ENCODE measurements at regions not wholly inside any gene's neighbourhood (a gene's known extent, or its start where the extent isn't known, plus 50 kb on each side); places are given as distances from the start of the nearest gene placed in this dataset.

DNA sequence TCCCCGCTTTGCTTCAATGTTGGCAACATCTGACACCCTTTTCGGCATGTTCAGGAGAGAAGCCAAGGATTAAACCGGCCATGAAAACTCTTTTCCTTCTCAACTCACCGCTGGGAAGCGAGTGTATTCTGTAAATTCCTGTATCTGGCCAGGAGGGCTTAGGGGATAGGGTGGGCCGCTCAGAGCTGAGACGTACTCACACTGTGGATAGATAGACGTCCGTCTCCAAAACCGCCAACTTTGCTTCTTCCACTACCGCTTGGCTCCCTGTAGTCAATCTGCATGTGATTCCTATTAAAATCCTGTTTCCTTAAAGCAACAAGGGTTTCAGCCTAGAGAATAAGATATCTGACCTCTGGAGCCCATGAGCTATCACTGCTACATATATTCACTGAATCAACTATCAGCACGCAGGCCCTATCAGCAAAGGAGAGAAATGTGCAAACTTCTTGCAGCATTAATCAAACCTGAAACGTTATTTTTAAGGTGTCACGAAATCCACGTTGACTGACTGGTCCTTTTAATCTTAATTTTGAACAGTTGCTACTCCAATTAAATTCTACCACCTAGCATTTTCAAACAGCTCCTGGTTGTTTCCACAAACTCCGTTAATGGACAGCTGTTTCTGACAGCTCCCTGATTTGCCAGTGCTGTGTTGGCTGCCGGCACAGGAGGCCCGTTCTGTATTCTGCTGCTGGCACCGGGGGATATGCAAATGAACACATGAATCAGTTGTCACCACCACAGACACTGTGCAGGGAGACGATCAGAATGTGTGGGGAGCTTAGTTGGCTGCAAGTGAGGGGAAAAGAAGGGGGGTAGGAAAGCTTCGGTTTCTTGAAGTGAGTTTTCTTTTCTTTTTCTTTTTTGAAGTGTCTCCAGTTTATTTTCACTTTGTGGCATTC is 438.9 kb upstream of the ARRDC4 start:
- H3K9ac ChIP-seq (ENCODE audit: low read depth, low read length) = no peak overlapping the region
- H3K4me2 ChIP-seq (ENCODE audit: low read depth, low read length) = no peak overlapping the region
- no peaks in the 10 kb centered on the region for H3K4me1 ChIP-seq (ENCODE audit: control insufficient read depth, insufficient read depth, low read length)
- in situ Hi-C loops (cut with MboI; ENCODE audit: low sequenced_read_pairs) = no loop called here
- no peak overlapping the region for H3K56ac ChIP-seq (ENCODE audit: extremely low read depth, insufficient read depth, low read length)
- H3K27me3 ChIP-seq (ENCODE audit: control insufficient read depth, insufficient read depth, low read length) = no peaks in the 10 kb centered on the region
- no peak overlapping the region for H4K5ac ChIP-seq (ENCODE audit: low read depth, low read length)
- no peak overlapping the region for H2BK20ac ChIP-seq (ENCODE audit: low read depth, low read length)
- no TSS peak for BruUV-seq (replicated peaks)
- ChIA-PET POLR2A (ENCODE audit: unreplicated experiment) (no interaction called here), CTCF (no interaction called here)
- no peak overlapping the region for H2AK9ac ChIP-seq (replicated peaks; ENCODE audit: low read depth, low read length, poor library complexity)
- 30% methylated on average over 4 of the region's 21 CpGs; no CpG with 5 or more reads in 1 of the 2 experiments for WGBS, 2 experiments (ENCODE audit: extremely low coverage in 2 of 2, insufficient read length in 1 of 2)
- no peak overlapping the region for H2AFZ ChIP-seq (replicated peaks; ENCODE audit: low read length, poor library complexity)
- H4K20me1 ChIP-seq (ENCODE audit: insufficient read depth, low read length) = no peaks in the 10 kb centered on the region
- H3K9me1 ChIP-seq (ENCODE audit: insufficient read depth, low read length) = no peaks in the 10 kb centered on the region
- ATAC-seq (ENCODE audit: low read depth) (no peak), DNase-seq (no peak)
- H3K23ac ChIP-seq (ENCODE audit: low read depth, low read length) = no peak overlapping the region
- H3K27ac ChIP-seq (ENCODE audit: insufficient read depth, low read length) = no peak overlapping the region
- H2BK120ac ChIP-seq (ENCODE audit: low read depth, low read length) = no peak overlapping the region
- no peak overlapping the region for H4K8ac ChIP-seq (ENCODE audit: low read depth in 2 of 2, low read length in 2 of 2)
- H4K91ac ChIP-seq (ENCODE audit: insufficient read depth, low read depth, low read length) = no peak overlapping the region
- H3K4ac ChIP-seq (ENCODE audit: low read depth, low read length) = no peak overlapping the region
- no peak overlapping the region for H3K18ac ChIP-seq (ENCODE audit: low read depth, low read length)
- intact Hi-C loops (cut with micrococcal nuclease) = no loop called here
- H2AK5ac ChIP-seq (ENCODE audit: low read depth, low read length) = no peak overlapping the region
- peaks cover 21% of the 10 kb centered on the region for H3K9me3 ChIP-seq (ENCODE audit: control insufficient read depth, insufficient read depth, low read length)
- no peak overlapping the region for H3K4me3 ChIP-seq (ENCODE audit: insufficient read depth, low read depth, low read length)
- dilution Hi-C loops (cut with HindIII; ENCODE audit: low sequenced_read_pairs, unreplicated experiment) = no loop called here
- no peak overlapping the region for H3K14ac ChIP-seq (replicated peaks; ENCODE audit: low read depth, low read length)
- TF ChIP-seq MXI1 (IDR thresholded peaks at IDR 0.05; ENCODE audit: borderline replicate concordance, low read depth, low read length) = no peak
- no peak for TF ChIP-seq RAD21 (IDR thresholded peaks at IDR 0.05; ENCODE audit: low read length)
- no peak for TF ChIP-seq CEBPB (IDR thresholded peaks at IDR 0.05; ENCODE audit: low read depth, low read length)
- no peak for TF ChIP-seq MAZ (IDR thresholded peaks at IDR 0.05; ENCODE audit: borderline replicate concordance, low read depth, low read length)
- TF ChIP-seq, protein P1, sequence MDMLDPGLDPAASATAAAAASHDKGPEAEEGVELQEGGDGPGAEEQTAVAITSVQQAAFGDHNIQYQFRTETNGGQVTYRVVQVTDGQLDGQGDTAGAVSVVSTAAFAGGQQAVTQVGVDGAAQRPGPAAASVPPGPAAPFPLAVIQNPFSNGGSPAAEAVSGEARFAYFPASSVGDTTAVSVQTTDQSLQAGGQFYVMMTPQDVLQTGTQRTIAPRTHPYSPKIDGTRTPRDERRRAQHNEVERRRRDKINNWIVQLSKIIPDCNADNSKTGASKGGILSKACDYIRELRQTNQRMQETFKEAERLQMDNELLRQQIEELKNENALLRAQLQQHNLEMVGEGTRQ (IDR thresholded peaks at IDR 0.05; ENCODE audit: low read depth, low read length) = no peak
- TF ChIP-seq, protein P2, sequence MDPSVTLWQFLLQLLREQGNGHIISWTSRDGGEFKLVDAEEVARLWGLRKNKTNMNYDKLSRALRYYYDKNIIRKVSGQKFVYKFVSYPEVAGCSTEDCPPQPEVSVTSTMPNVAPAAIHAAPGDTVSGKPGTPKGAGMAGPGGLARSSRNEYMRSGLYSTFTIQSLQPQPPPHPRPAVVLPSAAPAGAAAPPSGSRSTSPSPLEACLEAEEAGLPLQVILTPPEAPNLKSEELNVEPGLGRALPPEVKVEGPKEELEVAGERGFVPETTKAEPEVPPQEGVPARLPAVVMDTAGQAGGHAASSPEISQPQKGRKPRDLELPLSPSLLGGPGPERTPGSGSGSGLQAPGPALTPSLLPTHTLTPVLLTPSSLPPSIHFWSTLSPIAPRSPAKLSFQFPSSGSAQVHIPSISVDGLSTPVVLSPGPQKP (IDR thresholded peaks at IDR 0.05; ENCODE audit: borderline replicate concordance, low read depth, low read length) = no peak
- TF ChIP-seq RFX5 (IDR thresholded peaks at IDR 0.05; ENCODE audit: low read depth, low read length) = no peak
- no peak for TF ChIP-seq MAFK (IDR thresholded peaks at IDR 0.05; ENCODE audit: low read depth, low read length)
- no peak for TF ChIP-seq SMC3 (IDR thresholded peaks at IDR 0.05; ENCODE audit: low read depth, low read length)
- TF ChIP-seq, protein P3, sequence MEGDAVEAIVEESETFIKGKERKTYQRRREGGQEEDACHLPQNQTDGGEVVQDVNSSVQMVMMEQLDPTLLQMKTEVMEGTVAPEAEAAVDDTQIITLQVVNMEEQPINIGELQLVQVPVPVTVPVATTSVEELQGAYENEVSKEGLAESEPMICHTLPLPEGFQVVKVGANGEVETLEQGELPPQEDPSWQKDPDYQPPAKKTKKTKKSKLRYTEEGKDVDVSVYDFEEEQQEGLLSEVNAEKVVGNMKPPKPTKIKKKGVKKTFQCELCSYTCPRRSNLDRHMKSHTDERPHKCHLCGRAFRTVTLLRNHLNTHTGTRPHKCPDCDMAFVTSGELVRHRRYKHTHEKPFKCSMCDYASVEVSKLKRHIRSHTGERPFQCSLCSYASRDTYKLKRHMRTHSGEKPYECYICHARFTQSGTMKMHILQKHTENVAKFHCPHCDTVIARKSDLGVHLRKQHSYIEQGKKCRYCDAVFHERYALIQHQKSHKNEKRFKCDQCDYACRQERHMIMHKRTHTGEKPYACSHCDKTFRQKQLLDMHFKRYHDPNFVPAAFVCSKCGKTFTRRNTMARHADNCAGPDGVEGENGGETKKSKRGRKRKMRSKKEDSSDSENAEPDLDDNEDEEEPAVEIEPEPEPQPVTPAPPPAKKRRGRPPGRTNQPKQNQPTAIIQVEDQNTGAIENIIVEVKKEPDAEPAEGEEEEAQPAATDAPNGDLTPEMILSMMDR (conservative IDR thresholded peaks at IDR 0.05; ENCODE audit: low read depth, low read length) = no peak
- TF ChIP-seq NFE2L2 (IDR thresholded peaks at IDR 0.05; ENCODE audit: low read depth, low read length) = no peak
- TF ChIP-seq CHD1 (IDR thresholded peaks at IDR 0.05; ENCODE audit: low read depth, low read length) = no peak
- TF ChIP-seq RCOR1 (IDR thresholded peaks at IDR 0.05; ENCODE audit: insufficient replicate concordance, low read length) = no peak
- H3K36me3 ChIP-seq (ENCODE audit: control insufficient read depth, insufficient read depth, low read length) = no peaks in the 10 kb centered on the region
- H2BK5ac ChIP-seq (ENCODE audit: low read depth, low read length, poor library complexity, severe bottlenecking) = no peak overlapping the region
- no peak overlapping the region for H2BK15ac ChIP-seq (ENCODE audit: low read depth, low read length)
- H3K79me1 ChIP-seq (ENCODE audit: low read depth in 1 of 2, low read length in 2 of 2) = no peaks in the 10 kb centered on the region

Data from IMR-90 (cell line).